K562 (cell line): ENCODE measurements at regions not wholly inside any gene's neighbourhood (a gene's known extent, or its start where the extent isn't known, plus 50 kb on each side); places are given as distances from the start of the nearest gene placed in this dataset.

Experiments used
- ATAC-seq: fragments of 200-7000 bp; cut with Tn5 transposase; 3 replicates; pipeline ENCODE4 v1.9.1; 2020; ENCODE audit warnings: moderate library complexity
- BruUV-seq: library from RNA; stranded (reverse); fragments of 400-500 nt; replicated peaks from 2 replicates; lab custom pipeline; 2021; lab: Mats Ljungman, UMichigan
- CTCF ChIA-PET: fragments of 300-600 bp; formaldehyde crosslinking; extraction: SDS; loops from one replicate; lab custom pipeline; 2021; ENCODE audit warnings: low intra/inter-chr PET ratio; lab: Yijun Ruan, JAX
- POLR2A ChIA-PET: fragments of 300-600, 350-650 bp; sonication (Branson Sonifier 250); formaldehyde crosslinking; extraction: SDS; loops from one replicate; lab custom pipeline; 2021; ENCODE audit warnings: antibody characterized with exemption, inconsistent platforms; lab: Yijun Ruan, JAX
- DNase-seq, 4 experiments: peaks; one replicate each; pipeline versions ENCODE4 v3.0.0 to v3.0.0-alpha.2; 2011 to 2018; ENCODE audit warnings: low spot score in 3 of 4, mixed read lengths in 3 of 4; ENCODE audit errors: extremely low read depth in 1 of 4
- FAIRE-seq: peaks from 2 replicates; lab custom pipeline; 2011; peaks lifted over from hg19 to GRCh38; lab: Jason Lieb, UNC
- H2AFZ ChIP-seq: 2 replicates; pipeline ENCODE4 v1.6.0; 2011; ENCODE audit warnings: low read depth, low read length, control low read depth, inconsistent platforms
- H3K27ac ChIP-seq: fragments of 200-600 bp; 3 replicates; pipeline ENCODE4 v1.8.0; 2011; ENCODE audit warnings: low read depth, mild to moderate bottlenecking, control low read depth, inconsistent platforms, low read length, moderate library complexity, mixed read lengths; ENCODE audit errors: extremely low read depth
- H3K27me3 ChIP-seq, 2 experiments: fragments of 300-600 bp in 1 of 2; 2 replicates in 1 of 2; 3 replicates in 1 of 2; pipeline versions ENCODE4 v1.6.0 to v1.8.0; 2011; ENCODE audit warnings: inconsistent platforms in 2 of 2, low read length in 2 of 2, mild to moderate bottlenecking in 1 of 2, mixed read lengths in 1 of 2, moderate library complexity in 1 of 2; ENCODE audit not compliant: control insufficient read depth in 2 of 2, insufficient read depth in 2 of 2
- H3K36me3 ChIP-seq: fragments of 300-600 bp; 3 replicates; pipeline ENCODE4 v1.8.0; 2011; ENCODE audit warnings: mild to moderate bottlenecking, low read length, inconsistent platforms; ENCODE audit not compliant: control insufficient read depth, insufficient read depth
- H3K4me1 ChIP-seq, 2 experiments: fragments of 200-600 bp in 1 of 2; replicated peaks in 1 of 2; 2 replicates in 1 of 2; 3 replicates in 1 of 2; pipeline versions ENCODE4 v1.5.1 to v1.8.0; 2011; ENCODE audit warnings: inconsistent platforms in 2 of 2, low read length in 2 of 2, mild to moderate bottlenecking in 1 of 2, mixed read lengths in 1 of 2, moderate library complexity in 1 of 2; ENCODE audit not compliant: control insufficient read depth in 2 of 2, insufficient read depth in 2 of 2
- H3K4me2 ChIP-seq: 2 replicates; pipeline ENCODE4 v1.6.1; 2011; ENCODE audit warnings: low read length, control low read depth, inconsistent platforms, mixed read lengths; ENCODE audit not compliant: insufficient read depth
- H3K4me3 ChIP-seq: fragments of 200-600 bp; sonication (generic), shearing (Covaris generic); 2 replicates; pipeline ENCODE4 v1.5.1; 2016; ENCODE audit warnings: control low read depth, inconsistent platforms
- H3K79me2 ChIP-seq: fragments of 200-600 bp; 3 replicates; pipeline ENCODE4 v1.8.0; 2011; ENCODE audit warnings: low read length, inconsistent platforms; ENCODE audit not compliant: control insufficient read depth, insufficient read depth
- H3K9ac ChIP-seq, 2 experiments: 2 replicates each; pipeline versions ENCODE4 v1.6.0 to v1.6.1; 2011; ENCODE audit warnings: low read depth in 2 of 2, low read length in 2 of 2, control low read depth in 1 of 2, inconsistent platforms in 1 of 2, mild to moderate bottlenecking in 1 of 2, mixed read lengths in 1 of 2; ENCODE audit not compliant: insufficient read depth in 1 of 2
- H3K9me1 ChIP-seq: one replicate; pipeline ENCODE4 v1.6.0; 2011; ENCODE audit warnings: inconsistent platforms, mild to moderate bottlenecking, low read length, moderate library complexity; ENCODE audit not compliant: control insufficient read depth, insufficient read depth
- H3K9me3 ChIP-seq: replicated peaks from 2 replicates; pipeline ENCODE4 v1.5.1; 2011; ENCODE audit warnings: low read depth, low read length, inconsistent platforms; ENCODE audit not compliant: control insufficient read depth, insufficient read depth
- H4K20me1 ChIP-seq: replicated peaks from 2 replicates; pipeline ENCODE4 v1.6.1; 2011; ENCODE audit warnings: low read length, inconsistent platforms, mixed read lengths; ENCODE audit not compliant: control insufficient read depth, insufficient read depth
- BCOR ChIP-seq: fragments of 450-650 bp; IDR thresholded peaks from 2 replicates; pipeline ENCODE4 v1.6.1; 2016
- COPS2 ChIP-seq: fragments of 450-650 bp; conservative IDR thresholded peaks from 2 replicates; pipeline ENCODE4 v1.6.1; 2016; ENCODE audit warnings: mild to moderate bottlenecking, moderate library complexity
- CREB1 ChIP-seq, 2 experiments: sonication (generic) in 1 of 2; formaldehyde crosslinking in 1 of 2; IDR thresholded peaks; 2 replicates each; pipeline versions ENCODE4 v1.6.1 to v1.8.0; 2012 to 2022; ENCODE audit warnings: inconsistent platforms in 1 of 2, mild to moderate bottlenecking in 1 of 2, missing genetic modification reagents in 1 of 2, moderate library complexity in 1 of 2
- DNMT1 ChIP-seq: fragments of 450-650 bp; IDR thresholded peaks from 2 replicates; pipeline ENCODE4 v1.6.1; 2016; ENCODE audit warnings: antibody characterized with exemption, mild to moderate bottlenecking
- FOXA1 ChIP-seq: fragments of 450-650 bp; IDR thresholded peaks from 2 replicates; pipeline ENCODE4 v1.6.1; 2016; ENCODE audit warnings: mild to moderate bottlenecking, borderline replicate concordance
- MEF2A ChIP-seq: IDR thresholded peaks from 2 replicates; pipeline ENCODE4 v1.6.1; 2011; ENCODE audit warnings: low read depth, mild to moderate bottlenecking, low read length, moderate library complexity; ENCODE audit not compliant: control insufficient read depth
- MTA2 ChIP-seq: fragments of 450-650 bp; IDR thresholded peaks from 2 replicates; pipeline ENCODE4 v1.6.1; 2016; ENCODE audit warnings: low read depth
- SMARCA4 ChIP-seq: fragments of 450-650 bp; IDR thresholded peaks from 2 replicates; pipeline ENCODE4 v1.6.1; 2016
- ZFX ChIP-seq: sonication (generic); formaldehyde crosslinking; IDR thresholded peaks from 2 replicates; pipeline ENCODE4 v1.8.0; 2022; ENCODE audit warnings: mild to moderate bottlenecking, missing genetic modification reagents, moderate library complexity
- ZNF77 ChIP-seq: fragments of 250-450 bp; sonication (Bioruptor Pico); IDR thresholded peaks from 2 replicates; pipeline ENCODE4 v1.5.0; 2020
- ZNF79 ChIP-seq: fragments of 250-450 bp; sonication (Bioruptor Pico); IDR thresholded peaks from 2 replicates; pipeline ENCODE4 v1.4.0; 2020; ENCODE audit warnings: low read depth, mild to moderate bottlenecking, moderate library complexity
- WGBS: fragments of 100-300 bp; shearing (Covaris generic); methylation state at CpG from one replicate; pipeline ENCODE4 v1.1.6; 2016; ENCODE audit warnings: low coverage, mixed read lengths; ENCODE audit not compliant: insufficient coverage; ENCODE audit errors: missing lambda C conversion rate; 5-methylcytosine and 5-hydroxymethylcytosine counted together
- in situ Hi-C: fragments of 300-500 bp; cut with MboI; formaldehyde crosslinking; loops from 4 replicates; pipeline ENCODE4 v1.15.0; 2018; ENCODE audit warnings: inconsistent platforms, mixed read lengths
- intact Hi-C: fragments of 100-400 bp; cut with micrococcal nuclease; formaldehyde crosslinking; loops from 2 replicates; pipeline ENCODE4 v1.14.2; 2022
- TF ChIP-seq, protein P1 (sequence below): fragments of 450-650 bp; formaldehyde crosslinking; IDR thresholded peaks from 2 replicates; pipeline ENCODE4 v1.4.0; 2020; ENCODE audit warnings: mild to moderate bottlenecking, moderate library complexity
- TF ChIP-seq, protein P2 (sequence below), 2 experiments: fragments of 450-650 bp in 1 of 2; sonication (generic) in 1 of 2; formaldehyde crosslinking; conservative IDR thresholded peaks; 2 replicates each; pipeline versions ENCODE4 v1.4.0 to v1.8.1; 2020 to 2022; ENCODE audit warnings: mild to moderate bottlenecking in 1 of 2, missing genetic modification reagents in 1 of 2
- TF ChIP-seq, protein P3 (sequence below): sonication (generic); formaldehyde crosslinking; IDR thresholded peaks from 2 replicates; pipeline ENCODE4 v1.8.0; 2022; ENCODE audit warnings: mild to moderate bottlenecking, missing genetic modification reagents
- TF ChIP-seq, protein P4 (sequence below): sonication (generic); formaldehyde crosslinking; IDR thresholded peaks from 2 replicates; pipeline ENCODE4 v1.8.0; 2022; ENCODE audit warnings: mild to moderate bottlenecking, missing genetic modification reagents, borderline replicate concordance
- TF ChIP-seq, protein P5 (sequence below): fragments of 250-450 bp; sonication (Bioruptor Pico); IDR thresholded peaks from 2 replicates; pipeline ENCODE4 v1.8.0; 2022; ENCODE audit warnings: moderate library complexity, mild to moderate bottlenecking, inconsistent platforms
- TF ChIP-seq, protein P6 (sequence below): IDR thresholded peaks from 2 replicates; pipeline ENCODE4 v1.6.1; 2011; ENCODE audit warnings: borderline replicate concordance, low read depth, mild to moderate bottlenecking, moderate library complexity, low read length; ENCODE audit not compliant: insufficient read depth, poor library complexity, severe bottlenecking

DNA sequence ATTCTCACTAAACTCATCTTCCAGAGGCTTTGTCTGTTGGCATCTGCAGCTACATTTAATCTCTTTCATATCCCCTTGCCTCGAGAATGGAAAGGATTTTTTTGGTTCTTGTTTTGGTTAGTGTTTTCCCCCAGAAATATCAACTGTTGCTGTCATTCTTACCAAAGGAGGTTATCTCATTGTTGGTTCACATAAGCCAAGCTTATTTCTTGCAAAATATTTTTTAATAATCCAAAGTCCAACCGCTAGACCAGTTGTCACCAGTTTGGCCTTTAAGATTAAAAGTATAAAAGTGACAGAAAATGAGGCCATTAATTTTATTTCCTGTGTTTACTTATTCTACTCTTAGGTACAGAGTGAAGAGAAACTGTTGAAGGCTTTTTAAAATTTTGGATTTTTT, 66.5 kb upstream of the PROX1 start:
- DNase-seq (no peak), ATAC-seq (no peak), FAIRE-seq (no peak)
- in situ Hi-C loops (no loop called here), intact Hi-C loops (no loop called here)
- ChIA-PET CTCF (no interaction called here), POLR2A (no interaction called here)
- H3K4me3 ChIP-seq = no peak overlapping the region
- no peaks in the 10 kb centered on the region for H3K4me1 ChIP-seq
- H3K27ac ChIP-seq = no peak overlapping the region
- H3K4me2 ChIP-seq = no peak overlapping the region
- no peak overlapping the region for H3K9ac ChIP-seq
- no peaks in the 10 kb centered on the region for H3K9me3 ChIP-seq
- H3K9me1 ChIP-seq = no peaks in the 10 kb centered on the region
- no peaks in the 10 kb centered on the region for H3K79me2 ChIP-seq
- H3K27me3 ChIP-seq = no peaks in the 10 kb centered on the region
- no peak overlapping the region for H2AFZ ChIP-seq
- no peaks in the 10 kb centered on the region for H3K36me3 ChIP-seq
- no TSS peak for BruUV-seq
- no peaks in the 10 kb centered on the region for H4K20me1 ChIP-seq
- 0% methylated on average over 2 of the region's 2 CpGs for WGBS
- no peak for TF ChIP-seq ZNF79
- no peak for TF ChIP-seq SMARCA4
- TF ChIP-seq MEF2A = no peak
- TF ChIP-seq DNMT1 = no peak
- no peak for TF ChIP-seq BCOR
- no peak for TF ChIP-seq MTA2
- TF ChIP-seq, protein P1, sequence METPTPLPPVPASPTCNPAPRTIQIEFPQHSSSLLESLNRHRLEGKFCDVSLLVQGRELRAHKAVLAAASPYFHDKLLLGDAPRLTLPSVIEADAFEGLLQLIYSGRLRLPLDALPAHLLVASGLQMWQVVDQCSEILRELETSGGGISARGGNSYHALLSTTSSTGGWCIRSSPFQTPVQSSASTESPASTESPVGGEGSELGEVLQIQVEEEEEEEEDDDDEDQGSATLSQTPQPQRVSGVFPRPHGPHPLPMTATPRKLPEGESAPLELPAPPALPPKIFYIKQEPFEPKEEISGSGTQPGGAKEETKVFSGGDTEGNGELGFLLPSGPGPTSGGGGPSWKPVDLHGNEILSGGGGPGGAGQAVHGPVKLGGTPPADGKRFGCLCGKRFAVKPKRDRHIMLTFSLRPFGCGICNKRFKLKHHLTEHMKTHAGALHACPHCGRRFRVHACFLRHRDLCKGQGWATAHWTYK = no peak
- TF ChIP-seq, protein P2, sequence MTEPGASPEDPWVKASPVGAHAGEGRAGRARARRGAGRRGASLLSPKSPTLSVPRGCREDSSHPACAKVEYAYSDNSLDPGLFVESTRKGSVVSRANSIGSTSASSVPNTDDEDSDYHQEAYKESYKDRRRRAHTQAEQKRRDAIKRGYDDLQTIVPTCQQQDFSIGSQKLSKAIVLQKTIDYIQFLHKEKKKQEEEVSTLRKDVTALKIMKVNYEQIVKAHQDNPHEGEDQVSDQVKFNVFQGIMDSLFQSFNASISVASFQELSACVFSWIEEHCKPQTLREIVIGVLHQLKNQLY (CRISPR knock-in tag; conservative IDR thresholded peaks at IDR 0.05) = no peak
- no peak for TF ChIP-seq ZNF77 (CRISPR knock-in tag)
- TF ChIP-seq, protein P3, sequence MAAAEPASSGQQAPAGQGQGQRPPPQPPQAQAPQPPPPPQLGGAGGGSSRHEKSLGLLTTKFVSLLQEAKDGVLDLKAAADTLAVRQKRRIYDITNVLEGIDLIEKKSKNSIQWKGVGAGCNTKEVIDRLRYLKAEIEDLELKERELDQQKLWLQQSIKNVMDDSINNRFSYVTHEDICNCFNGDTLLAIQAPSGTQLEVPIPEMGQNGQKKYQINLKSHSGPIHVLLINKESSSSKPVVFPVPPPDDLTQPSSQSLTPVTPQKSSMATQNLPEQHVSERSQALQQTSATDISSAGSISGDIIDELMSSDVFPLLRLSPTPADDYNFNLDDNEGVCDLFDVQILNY (CRISPR knock-in tag) = no peak
- TF ChIP-seq, protein P4, sequence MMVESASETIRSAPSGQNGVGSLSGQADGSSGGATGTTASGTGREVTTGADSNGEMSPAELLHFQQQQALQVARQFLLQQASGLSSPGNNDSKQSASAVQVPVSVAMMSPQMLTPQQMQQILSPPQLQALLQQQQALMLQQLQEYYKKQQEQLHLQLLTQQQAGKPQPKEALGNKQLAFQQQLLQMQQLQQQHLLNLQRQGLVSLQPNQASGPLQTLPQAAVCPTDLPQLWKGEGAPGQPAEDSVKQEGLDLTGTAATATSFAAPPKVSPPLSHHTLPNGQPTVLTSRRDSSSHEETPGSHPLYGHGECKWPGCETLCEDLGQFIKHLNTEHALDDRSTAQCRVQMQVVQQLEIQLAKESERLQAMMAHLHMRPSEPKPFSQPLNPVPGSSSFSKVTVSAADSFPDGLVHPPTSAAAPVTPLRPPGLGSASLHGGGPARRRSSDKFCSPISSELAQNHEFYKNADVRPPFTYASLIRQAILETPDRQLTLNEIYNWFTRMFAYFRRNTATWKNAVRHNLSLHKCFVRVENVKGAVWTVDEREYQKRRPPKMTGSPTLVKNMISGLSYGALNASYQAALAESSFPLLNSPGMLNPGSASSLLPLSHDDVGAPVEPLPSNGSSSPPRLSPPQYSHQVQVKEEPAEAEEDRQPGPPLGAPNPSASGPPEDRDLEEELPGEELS (CRISPR knock-in tag) = no peak
- TF ChIP-seq ZFX (CRISPR knock-in tag) = no peak
- TF ChIP-seq COPS2 = no peak
- TF ChIP-seq, protein P5, sequence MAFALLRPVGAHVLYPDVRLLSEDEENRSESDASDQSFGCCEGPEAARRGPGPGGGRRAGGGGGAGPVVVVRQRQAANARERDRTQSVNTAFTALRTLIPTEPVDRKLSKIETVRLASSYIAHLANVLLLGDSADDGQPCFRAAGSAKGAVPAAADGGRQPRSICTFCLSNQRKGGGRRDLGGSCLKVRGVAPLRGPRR (CRISPR knock-in tag) = no peak
- TF ChIP-seq FOXA1 = no peak
- TF ChIP-seq, protein P6, sequence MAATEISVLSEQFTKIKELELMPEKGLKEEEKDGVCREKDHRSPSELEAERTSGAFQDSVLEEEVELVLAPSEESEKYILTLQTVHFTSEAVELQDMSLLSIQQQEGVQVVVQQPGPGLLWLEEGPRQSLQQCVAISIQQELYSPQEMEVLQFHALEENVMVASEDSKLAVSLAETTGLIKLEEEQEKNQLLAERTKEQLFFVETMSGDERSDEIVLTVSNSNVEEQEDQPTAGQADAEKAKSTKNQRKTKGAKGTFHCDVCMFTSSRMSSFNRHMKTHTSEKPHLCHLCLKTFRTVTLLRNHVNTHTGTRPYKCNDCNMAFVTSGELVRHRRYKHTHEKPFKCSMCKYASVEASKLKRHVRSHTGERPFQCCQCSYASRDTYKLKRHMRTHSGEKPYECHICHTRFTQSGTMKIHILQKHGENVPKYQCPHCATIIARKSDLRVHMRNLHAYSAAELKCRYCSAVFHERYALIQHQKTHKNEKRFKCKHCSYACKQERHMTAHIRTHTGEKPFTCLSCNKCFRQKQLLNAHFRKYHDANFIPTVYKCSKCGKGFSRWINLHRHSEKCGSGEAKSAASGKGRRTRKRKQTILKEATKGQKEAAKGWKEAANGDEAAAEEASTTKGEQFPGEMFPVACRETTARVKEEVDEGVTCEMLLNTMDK = no peak
- no peak for TF ChIP-seq CREB1 (IDR thresholded peaks at IDR 0.05)
- TF ChIP-seq CREB1 (CRISPR knock-in tag; IDR thresholded peaks at IDR 0.05) = no peak
